Naive thymus-derived CD8-positive, alpha-beta T cell (primary cell): ENCODE measurements at regions not wholly inside any gene's neighbourhood (a gene's known extent, or its start where the extent isn't known, plus 50 kb on each side); places are given as distances from the start of the nearest gene placed in this dataset.

ENCODE experiments used
- ATAC-seq, 2 donors: fragments of 150-1000 bp; cut with Tn5 transposase in 1 of 2; sonication (Bioruptor Pico), chemical (Tn5 transposase) in 1 of 2; 1 replicate in 1 of 2; 2 replicates in 1 of 2; pipeline ENCODE4 v1.10.0; 2021; ENCODE audit warnings: mild to moderate bottlenecking in 2 of 2, moderate library complexity in 2 of 2
- POLR2A ChIA-PET: fragments of 350-600 bp; sonication (Branson Sonifier 250); formaldehyde crosslinking; loops from one replicate; lab custom pipeline; 2021; ENCODE audit warnings: antibody characterized with exemption; lab: Charles Lee
- DNase-seq, 10 donors: peaks; one replicate each; pipeline versions ENCODE4 v3.0.0 to v3.0.0-alpha.2; 2020 to 2022
- H3K27ac Mint-ChIP-seq, 10 donors: one replicate each; pipeline ENCODE4 v1.8.0; 2020 to 2022; ENCODE audit warnings: mild to moderate bottlenecking in 10 of 10, mixed read lengths in 10 of 10, moderate library complexity in 4 of 10, inconsistent platforms in 1 of 10
- H3K27me3 Mint-ChIP-seq, 5 donors: one replicate each; pipeline ENCODE4 v1.8.0; 2021 to 2022; ENCODE audit warnings: mixed read lengths in 5 of 5
- H3K36me3 Mint-ChIP-seq, 3 donors: one replicate each; pipeline ENCODE4 v1.8.0; 2020 to 2022; ENCODE audit warnings: mixed read lengths in 3 of 3, mild to moderate bottlenecking in 2 of 3, inconsistent platforms in 1 of 3
- H3K4me1 Mint-ChIP-seq, 4 donors: one replicate each; pipeline ENCODE4 v1.8.0; 2021 to 2022; ENCODE audit warnings: mixed read lengths in 4 of 4
- H3K4me3 Mint-ChIP-seq, 10 donors: one replicate each; pipeline ENCODE4 v1.8.0; 2020 to 2022; ENCODE audit warnings: mild to moderate bottlenecking in 10 of 10, mixed read lengths in 10 of 10, moderate library complexity in 6 of 10, inconsistent platforms in 1 of 10
- H3K9me3 Mint-ChIP-seq, 9 donors: one replicate each; pipeline ENCODE4 v1.8.0; 2020 to 2022; ENCODE audit warnings: mixed read lengths in 9 of 9, mild to moderate bottlenecking in 3 of 9, inconsistent platforms in 1 of 9, moderate library complexity in 1 of 9

- Mint-ChIP-seq H3K27ac (no peak overlapping the region), H3K36me3 (no peaks in the 10 kb centered on the region), H3K4me3 (no peak overlapping the region), H3K4me1 (no peaks in the 10 kb centered on the region), H3K27me3 (peaks cover 0 to 11% (median 6%) of the 10 kb centered on the region in 5 donors), H3K9me3 (no peaks in the 10 kb centered on the region)
- ATAC-seq (no peak), DNase-seq (no peak)
- POLR2A ChIA-PET, result no interaction called here
Observed at GRCh38 chr1:88060750-88061491, 623.2 kb upstream of the PKN2 start.

- H3K4me1 Mint-ChIP-seq, result no peaks in the 10 kb centered on the region
- H3K4me3 Mint-ChIP-seq, result no peak overlapping the region
- DNase-seq (peak in 1 of 10 donors; percentile 2), ATAC-seq (no peak)
- H3K27ac Mint-ChIP-seq, result no peak overlapping the region
- POLR2A ChIA-PET, result no interaction called here
- peaks cover 0 to 11% (median 4%) of the 10 kb centered on the region in 5 donors for H3K27me3 Mint-ChIP-seq
- H3K36me3 Mint-ChIP-seq, result no peaks in the 10 kb centered on the region
- H3K9me3 Mint-ChIP-seq, result no peaks in the 10 kb centered on the region
Observed at GRCh38 chr1:88061492-88062177, 622.4 kb upstream of the PKN2 start.

- Mint-ChIP-seq H3K4me3 (no peak overlapping the region), H3K27me3 (peaks cover 0 to 11% (median 4%) of the 10 kb centered on the region in 5 donors), H3K27ac (no peak overlapping the region), H3K9me3 (no peaks in the 10 kb centered on the region), H3K4me1 (no peaks in the 10 kb centered on the region), H3K36me3 (no peaks in the 10 kb centered on the region)
- POLR2A ChIA-PET, result no interaction called here
- DNase-seq (no peak), ATAC-seq (no peak)
Observed at GRCh38 chr1:88062650-88063153, 621.4 kb upstream of the PKN2 start.

- Mint-ChIP-seq H3K9me3 (no peaks in the 10 kb centered on the region), H3K27me3 (peaks cover 0 to 11% (median 4%) of the 10 kb centered on the region in 5 donors), H3K36me3 (no peaks in the 10 kb centered on the region), H3K4me1 (no peaks in the 10 kb centered on the region), H3K27ac (no peak overlapping the region), H3K4me3 (no peak overlapping the region)
- DNase-seq (no peak), ATAC-seq (no peak)
- POLR2A ChIA-PET, result no interaction called here
Observed at GRCh38 chr1:88063605-88064004, 620.5 kb upstream of the PKN2 start.

GRCh38 chr1:88068407-88068960, 615.6 kb upstream of the PKN2 start:
- Mint-ChIP-seq H3K36me3 (no peaks in the 10 kb centered on the region), H3K4me3 (no peak overlapping the region)
- POLR2A ChIA-PET, result no interaction called here

GRCh38 chr1:88070956-88071355, 613.1 kb upstream of the PKN2 start:
- no peaks in the 10 kb centered on the region for H3K36me3 Mint-ChIP-seq
- no peak overlapping the region for H3K27ac Mint-ChIP-seq
- no peaks in the 10 kb centered on the region for H3K4me1 Mint-ChIP-seq
- no peak for DNase-seq
- POLR2A ChIA-PET, result no interaction called here
- ATAC-seq, result no peak
- no peaks in the 10 kb centered on the region for H3K9me3 Mint-ChIP-seq
- no peak overlapping the region for H3K4me3 Mint-ChIP-seq
- H3K27me3 Mint-ChIP-seq, result peaks cover 0 to 12% (median 4%) of the 10 kb centered on the region in 5 donors

More at GRCh38 chr1:88068407-88068960, 615.6 kb upstream of the PKN2 start:
- H3K4me1 Mint-ChIP-seq, result no peaks in the 10 kb centered on the region
- DNase-seq (no peak), ATAC-seq (no peak)
- H3K9me3 Mint-ChIP-seq, result no peaks in the 10 kb centered on the region
- H3K27ac Mint-ChIP-seq, result no peak overlapping the region
- peaks cover 2 to 16% (median 8%) of the 10 kb centered on the region in 5 donors for H3K27me3 Mint-ChIP-seq

GRCh38 chr1:88074661-88075060, 609.4 kb upstream of the PKN2 start:
- DNase-seq (no peak), ATAC-seq (no peak)
- peaks cover 0 to 9% (median 5%) of the 10 kb centered on the region in 5 donors for H3K27me3 Mint-ChIP-seq
- no peak overlapping the region for H3K4me3 Mint-ChIP-seq
- POLR2A ChIA-PET, result no interaction called here
- H3K27ac Mint-ChIP-seq, result no peak overlapping the region
- H3K36me3 Mint-ChIP-seq, result no peaks in the 10 kb centered on the region
- no peaks in the 10 kb centered on the region for H3K9me3 Mint-ChIP-seq
- H3K4me1 Mint-ChIP-seq, result no peaks in the 10 kb centered on the region

- Mint-ChIP-seq H3K9me3 (no peaks in the 10 kb centered on the region), H3K36me3 (no peaks in the 10 kb centered on the region), H3K4me1 (no peaks in the 10 kb centered on the region), H3K27ac (no peak overlapping the region), H3K27me3 (peaks cover 0 to 9% (median 5%) of the 10 kb centered on the region in 5 donors), H3K4me3 (no peak overlapping the region)
- DNase-seq (no peak), ATAC-seq (no peak)
- POLR2A ChIA-PET, result no interaction called here
Observed at GRCh38 chr1:88075813-88076212, 608.3 kb upstream of the PKN2 start.

GRCh38 chr1:88079036-88079435, 605.0 kb upstream of the PKN2 start:
- Mint-ChIP-seq H3K9me3 (peaks cover 0 to 5% (median 0%) of the 10 kb centered on the region in 9 donors), H3K4me1 (no peaks in the 10 kb centered on the region), H3K27ac (no peak overlapping the region)

GRCh38 chr1:88080875-88081274, 603.2 kb upstream of the PKN2 start:
- peaks cover 0 to 17% (median 9%) of the 10 kb centered on the region in 9 donors for H3K9me3 Mint-ChIP-seq
- H3K36me3 Mint-ChIP-seq, result peaks cover 0 to 5% (median 0%) of the 10 kb centered on the region in 3 donors
- no peak overlapping the region for H3K27ac Mint-ChIP-seq
- POLR2A ChIA-PET, result no interaction called here
- no peaks in the 10 kb centered on the region for H3K4me1 Mint-ChIP-seq
- peaks cover 0 to 18% (median 6%) of the 10 kb centered on the region in 5 donors for H3K27me3 Mint-ChIP-seq
- no peak overlapping the region for H3K4me3 Mint-ChIP-seq
- no peak for ATAC-seq
- DNase-seq, result no peak

More at GRCh38 chr1:88079036-88079435, 605.0 kb upstream of the PKN2 start:
- Mint-ChIP-seq H3K36me3 (no peaks in the 10 kb centered on the region), H3K27me3 (peaks cover 0 to 18% (median 5%) of the 10 kb centered on the region in 5 donors), H3K4me3 (no peak overlapping the region)
- no peak for ATAC-seq
- no peak for DNase-seq
- POLR2A ChIA-PET, result no interaction called here

- H3K4me1 Mint-ChIP-seq, result no peaks in the 10 kb centered on the region
- no peak overlapping the region for H3K27ac Mint-ChIP-seq
- POLR2A ChIA-PET, result no interaction called here
- H3K27me3 Mint-ChIP-seq, result peaks cover 7 to 13% (median 10%) of the 10 kb centered on the region in 5 donors
- peaks cover 0 to 22% (median 0%) of the 10 kb centered on the region in 3 donors for H3K36me3 Mint-ChIP-seq
- peaks cover 0 to 44% (median 19%) of the 10 kb centered on the region in 9 donors for H3K9me3 Mint-ChIP-seq
- H3K4me3 Mint-ChIP-seq, result no peak overlapping the region
- DNase-seq (peak in 1 of 10 donors; percentile 41), ATAC-seq (no peak)
Observed at GRCh38 chr1:88088481-88088880, 595.6 kb upstream of the PKN2 start.

- H3K27ac Mint-ChIP-seq, result no peak overlapping the region
- POLR2A ChIA-PET, result no interaction called here
- no peak overlapping the region for H3K4me3 Mint-ChIP-seq
- DNase-seq (no peak), ATAC-seq (no peak)
- H3K9me3 Mint-ChIP-seq, result peaks cover 0 to 38% (median 17%) of the 10 kb centered on the region in 9 donors
- no peaks in the 10 kb centered on the region for H3K4me1 Mint-ChIP-seq
- peaks cover 7 to 15% (median 9%) of the 10 kb centered on the region in 5 donors for H3K27me3 Mint-ChIP-seq
- H3K36me3 Mint-ChIP-seq, result peaks cover 0 to 22% (median 0%) of the 10 kb centered on the region in 3 donors
Observed at GRCh38 chr1:88089961-88090360, 594.1 kb upstream of the PKN2 start.

- no peaks in the 10 kb centered on the region for H3K4me1 Mint-ChIP-seq
- ATAC-seq (no peak), DNase-seq (no peak)
- H3K9me3 Mint-ChIP-seq, result no peaks in the 10 kb centered on the region
- no peaks in the 10 kb centered on the region for H3K36me3 Mint-ChIP-seq
- H3K4me3 Mint-ChIP-seq, result no peak overlapping the region
- H3K27me3 Mint-ChIP-seq, result peaks cover 0 to 12% (median 4%) of the 10 kb centered on the region in 5 donors
- POLR2A ChIA-PET, result no interaction called here
- H3K27ac Mint-ChIP-seq, result no peak overlapping the region
Observed at GRCh38 chr1:88098881-88099280, 585.2 kb upstream of the PKN2 start.
